Epithelial cell of esophagus (primary cell): ENCODE measurements at regions not wholly inside any gene's neighbourhood (a gene's known extent, or its start where the extent isn't known, plus 50 kb on each side); places are given as distances from the start of the nearest gene placed in this dataset.
"Not testable (repeated sequence)": the region's sequence is repeated elsewhere in the genome, so short reads cannot be mapped to it uniquely, and the experiment has no call there.

Source experiments
- DNase-seq: peaks from one replicate; pipeline ENCODE4 v3.0.0; 2010; ENCODE audit warnings: low read depth
- H3K4me3 ChIP-seq: 2 replicates; pipeline ENCODE4 v1.5.1; 2011; ENCODE audit warnings: mild to moderate bottlenecking, low read length, control low read depth
- CTCF ChIP-seq: IDR thresholded peaks from 2 replicates; pipeline ENCODE4 v1.5.1; 2011; ENCODE audit warnings: low read depth, mild to moderate bottlenecking, low read length, control low read depth, inconsistent platforms; ENCODE audit not compliant: insufficient read depth; ENCODE audit errors: missing control alignments

- H3K4me3 ChIP-seq = no peak overlapping the region
- peak; percentile 81 for DNase-seq
- no peak for TF ChIP-seq CTCF
These were observed 92.2 kb upstream of the CIBAR2 start for GRCh38 chr16:85204242-85205010.

- H3K4me3 ChIP-seq, DNase-seq: not testable (repeated sequence)
These were observed 93.0 kb upstream of the CIBAR2 start for GRCh38 chr16:85205257-85205656.

- DNase-seq = peak; percentile 46
- TF ChIP-seq CTCF = no peak
- H3K4me3 ChIP-seq = no peak overlapping the region
These were observed 93.6 kb upstream of the CIBAR2 start for GRCh38 chr16:85205747-85206471.

- no peak for DNase-seq
- TF ChIP-seq CTCF = no peak
- no peak overlapping the region for H3K4me3 ChIP-seq
These were observed 94.4 kb upstream of the CIBAR2 start for GRCh38 chr16:85206472-85207356.

- no peak for DNase-seq
- no peak for TF ChIP-seq CTCF
- no peak overlapping the region for H3K4me3 ChIP-seq
These were observed 95.2 kb upstream of the CIBAR2 start for GRCh38 chr16:85207357-85207921.

- no peak for TF ChIP-seq CTCF
- DNase-seq = no peak
- no peak overlapping the region for H3K4me3 ChIP-seq
These were observed 95.9 kb upstream of the CIBAR2 start for GRCh38 chr16:85208181-85208580.
